Nephron progenitor cell (in vitro differentiated cells): ENCODE measurements at regions not wholly inside any gene's neighbourhood (a gene's known extent, or its start where the extent isn't known, plus 50 kb on each side); places are given as distances from the start of the nearest gene placed in this dataset.

ENCODE experiments used
- DNase-seq: peaks from one replicate; pipeline ENCODE4 v3.0.0; 2021
- H3K27ac Mint-ChIP-seq: 2 replicates; pipeline ENCODE4 v1.8.0; 2021; ENCODE audit warnings: mild to moderate bottlenecking, moderate library complexity, mixed read lengths
- H3K27me3 Mint-ChIP-seq: 2 replicates; pipeline ENCODE4 v1.8.0; 2021; ENCODE audit warnings: mild to moderate bottlenecking, low read depth, mixed read lengths; ENCODE audit not compliant: poor library complexity
- H3K36me3 Mint-ChIP-seq: 2 replicates; pipeline ENCODE4 v1.8.0; 2021; ENCODE audit warnings: low read depth, mixed read lengths
- H3K4me1 Mint-ChIP-seq: 2 replicates; pipeline ENCODE4 v1.8.0; 2021; ENCODE audit warnings: mixed read lengths
- H3K4me3 Mint-ChIP-seq: 2 replicates; pipeline ENCODE4 v1.8.0; 2021; ENCODE audit warnings: mild to moderate bottlenecking, moderate library complexity, mixed read lengths
- H3K9me3 Mint-ChIP-seq: 2 replicates; pipeline ENCODE4 v1.8.0; 2021; ENCODE audit warnings: mild to moderate bottlenecking, moderate library complexity, mixed read lengths
- TF ChIP-seq, protein P1 (sequence below): fragments of 200-600 bp; sonication (generic); IDR thresholded peaks from 2 replicates; pipeline ENCODE4 v1.5.0; 2021; ENCODE audit warnings: antibody characterized with exemption

DNA sequence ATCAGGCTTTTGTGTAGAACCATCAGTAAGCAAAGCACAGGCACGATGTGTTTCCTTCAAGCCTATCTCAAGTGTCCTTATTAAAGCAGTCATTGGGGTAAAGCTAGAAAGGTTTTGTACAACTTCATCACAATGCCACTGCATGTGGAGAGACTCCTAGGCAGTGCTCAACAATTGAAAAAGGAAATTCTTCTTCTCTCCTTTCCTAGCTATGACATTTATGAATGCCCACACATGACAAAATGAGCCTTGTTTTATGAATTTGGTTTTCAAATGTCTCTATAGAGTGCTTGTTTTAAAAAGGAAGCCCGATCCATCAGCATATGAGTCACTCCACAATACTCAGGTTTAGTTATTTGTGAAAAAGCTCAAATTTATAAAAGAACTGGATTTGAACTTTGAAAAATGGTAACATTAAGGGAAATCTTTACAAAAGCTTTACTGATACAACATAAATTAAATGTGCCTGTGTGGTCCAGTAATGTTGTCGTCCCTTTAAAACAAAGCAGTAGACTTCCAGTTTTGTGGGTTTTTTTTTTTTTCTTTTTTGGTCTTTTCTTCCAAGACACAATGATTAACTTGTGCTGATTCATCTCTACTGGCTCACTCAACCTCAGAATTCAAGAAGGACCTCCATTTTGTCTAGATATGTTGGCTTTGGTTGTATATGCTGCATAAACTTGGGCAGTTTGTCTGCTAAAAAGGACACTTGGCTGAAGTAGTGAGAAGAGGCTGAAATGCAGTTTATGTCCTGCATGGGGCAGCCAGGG, 273.8 kb downstream of the GASK1B start:
- TF ChIP-seq, protein P1, sequence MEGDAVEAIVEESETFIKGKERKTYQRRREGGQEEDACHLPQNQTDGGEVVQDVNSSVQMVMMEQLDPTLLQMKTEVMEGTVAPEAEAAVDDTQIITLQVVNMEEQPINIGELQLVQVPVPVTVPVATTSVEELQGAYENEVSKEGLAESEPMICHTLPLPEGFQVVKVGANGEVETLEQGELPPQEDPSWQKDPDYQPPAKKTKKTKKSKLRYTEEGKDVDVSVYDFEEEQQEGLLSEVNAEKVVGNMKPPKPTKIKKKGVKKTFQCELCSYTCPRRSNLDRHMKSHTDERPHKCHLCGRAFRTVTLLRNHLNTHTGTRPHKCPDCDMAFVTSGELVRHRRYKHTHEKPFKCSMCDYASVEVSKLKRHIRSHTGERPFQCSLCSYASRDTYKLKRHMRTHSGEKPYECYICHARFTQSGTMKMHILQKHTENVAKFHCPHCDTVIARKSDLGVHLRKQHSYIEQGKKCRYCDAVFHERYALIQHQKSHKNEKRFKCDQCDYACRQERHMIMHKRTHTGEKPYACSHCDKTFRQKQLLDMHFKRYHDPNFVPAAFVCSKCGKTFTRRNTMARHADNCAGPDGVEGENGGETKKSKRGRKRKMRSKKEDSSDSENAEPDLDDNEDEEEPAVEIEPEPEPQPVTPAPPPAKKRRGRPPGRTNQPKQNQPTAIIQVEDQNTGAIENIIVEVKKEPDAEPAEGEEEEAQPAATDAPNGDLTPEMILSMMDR: no peak
- Mint-ChIP-seq H3K4me1 (no peaks in the 10 kb centered on the region), H3K9me3 (no peaks in the 10 kb centered on the region), H3K27me3 (peaks cover 6% of the 10 kb centered on the region), H3K27ac (no peak overlapping the region), H3K4me3 (no peak overlapping the region), H3K36me3 (no peaks in the 10 kb centered on the region)
- DNase-seq: no peak

DNA sequence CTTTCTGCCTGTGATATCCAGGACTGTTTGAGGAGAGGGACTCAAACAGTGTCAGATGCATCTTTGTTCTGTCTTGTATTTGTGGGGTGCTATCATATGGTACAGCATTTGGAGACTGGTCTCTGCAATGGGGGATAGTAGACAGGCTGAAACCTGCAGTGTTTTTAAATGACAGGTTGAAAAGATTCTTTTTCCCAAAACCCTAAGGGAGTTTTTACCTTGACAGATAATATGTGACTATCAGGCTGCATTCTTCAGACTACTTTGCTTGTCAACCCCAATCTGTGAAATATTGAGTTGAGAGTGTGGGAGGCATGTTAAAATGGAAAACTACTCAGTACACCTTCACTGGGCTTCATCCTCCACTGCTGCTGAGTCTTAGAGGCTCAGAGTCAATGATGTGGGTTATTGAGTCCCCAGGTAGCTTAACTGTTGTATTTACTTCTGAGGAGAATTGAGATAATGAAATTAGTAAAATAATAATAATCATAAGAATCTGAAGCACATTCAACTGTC, 274.9 kb downstream of the GASK1B start:
- Mint-ChIP-seq H3K36me3 (no peaks in the 10 kb centered on the region), H3K27me3 (peaks cover 6% of the 10 kb centered on the region), H3K4me3 (no peak overlapping the region), H3K27ac (no peak overlapping the region), H3K4me1 (no peaks in the 10 kb centered on the region), H3K9me3 (no peaks in the 10 kb centered on the region)
- no peak for DNase-seq
- TF ChIP-seq, protein P1: no peak

DNA sequence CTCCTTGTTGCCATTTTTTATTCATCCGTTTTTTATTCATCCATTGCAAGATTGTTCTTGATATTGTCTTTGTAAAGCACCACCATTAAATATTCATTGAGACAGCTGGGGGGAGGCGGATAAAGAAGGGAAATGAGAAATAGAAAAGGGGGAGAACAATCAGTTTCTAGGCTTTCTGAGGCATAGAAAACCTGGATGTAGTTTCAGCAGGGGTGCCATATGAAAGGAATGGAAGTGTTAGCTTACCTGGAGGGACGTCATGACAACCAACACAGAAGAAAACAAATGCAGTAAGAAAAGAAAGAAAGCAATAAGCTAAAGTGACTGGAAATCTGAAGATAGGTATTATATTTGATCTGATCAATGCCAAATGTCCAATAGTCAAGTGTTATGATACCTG, 276.1 kb downstream of the GASK1B start:
- TF ChIP-seq, protein P1: no peak
- Mint-ChIP-seq H3K4me1 (no peaks in the 10 kb centered on the region), H3K9me3 (no peaks in the 10 kb centered on the region), H3K36me3 (no peaks in the 10 kb centered on the region), H3K27ac (no peak overlapping the region), H3K27me3 (peaks cover 6% of the 10 kb centered on the region), H3K4me3 (no peak overlapping the region)
- no peak for DNase-seq

DNA sequence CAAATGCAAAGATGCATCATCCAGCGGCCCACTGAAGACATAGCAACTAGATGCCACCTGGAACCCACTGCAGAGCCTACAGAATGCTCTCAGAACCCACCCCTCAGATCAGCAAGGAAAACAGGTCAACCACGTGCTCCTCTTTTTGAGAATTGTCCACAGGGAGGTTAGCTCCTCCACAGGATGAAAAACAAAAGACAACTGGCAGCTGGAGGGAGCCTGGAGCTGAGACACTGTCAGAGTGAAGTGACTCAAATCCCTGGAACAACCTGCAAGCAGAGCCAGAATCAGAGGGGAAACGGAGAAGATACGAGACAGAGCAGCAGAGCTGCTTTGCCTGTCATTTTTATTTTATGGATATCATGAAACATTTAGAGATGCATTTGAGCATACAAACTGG, 277.6 kb downstream of the GASK1B start:
- no peaks in the 10 kb centered on the region for H3K4me1 Mint-ChIP-seq
- H3K9me3 Mint-ChIP-seq: no peaks in the 10 kb centered on the region
- DNase-seq: no peak
- TF ChIP-seq, protein P1: no peak
- H3K4me3 Mint-ChIP-seq: no peak overlapping the region
- H3K27ac Mint-ChIP-seq: no peak overlapping the region
- peaks cover 6% of the 10 kb centered on the region for H3K27me3 Mint-ChIP-seq
- no peaks in the 10 kb centered on the region for H3K36me3 Mint-ChIP-seq

DNA sequence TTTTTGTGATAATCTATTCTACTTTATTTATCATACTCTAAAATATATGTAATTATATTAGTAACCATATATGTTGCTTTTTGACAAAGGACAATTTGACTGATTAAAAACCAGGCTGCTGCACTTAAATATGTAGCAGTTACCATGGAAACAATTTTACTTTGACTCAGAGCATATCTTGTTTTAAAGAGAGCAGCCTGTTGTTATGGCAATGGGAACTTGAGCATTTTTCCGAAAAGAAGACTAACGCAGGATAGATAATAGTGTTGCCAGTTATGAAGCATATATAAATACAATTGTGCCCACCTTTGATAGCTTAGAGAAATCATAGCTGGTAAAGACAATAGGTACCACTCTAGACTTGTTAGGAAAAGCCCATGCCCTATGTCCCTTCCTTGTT, 283.0 kb downstream of the GASK1B start:
- DNase-seq: no peak
- Mint-ChIP-seq H3K9me3 (no peaks in the 10 kb centered on the region), H3K36me3 (no peaks in the 10 kb centered on the region), H3K27me3 (no peaks in the 10 kb centered on the region), H3K4me3 (no peak overlapping the region), H3K4me1 (no peaks in the 10 kb centered on the region), H3K27ac (no peak overlapping the region)
- TF ChIP-seq, protein P1: no peak

DNA sequence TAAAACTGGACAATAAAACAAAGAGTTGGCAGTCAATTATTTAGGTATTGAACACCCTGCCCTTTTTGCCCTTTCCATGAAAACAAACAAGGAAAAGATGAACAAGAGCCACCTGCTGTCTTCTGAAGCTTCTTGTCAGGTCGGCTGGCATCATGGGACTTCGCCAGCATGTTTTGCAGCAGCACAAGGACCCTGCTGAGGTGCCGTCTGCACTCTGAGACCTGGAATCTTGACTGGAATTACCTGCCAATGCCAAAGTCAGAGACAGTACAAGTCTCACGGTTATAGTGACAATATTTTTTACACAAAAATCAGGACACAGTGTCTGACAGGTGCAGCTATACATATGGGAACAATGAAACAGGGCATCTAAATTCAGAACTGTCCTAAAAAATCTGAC, 284.5 kb downstream of the GASK1B start:
- H3K4me3 Mint-ChIP-seq: no peak overlapping the region
- H3K36me3 Mint-ChIP-seq: no peaks in the 10 kb centered on the region
- H3K27ac Mint-ChIP-seq: no peak overlapping the region
- H3K27me3 Mint-ChIP-seq: no peaks in the 10 kb centered on the region
- TF ChIP-seq, protein P1: no peak
- DNase-seq: no peak
- H3K4me1 Mint-ChIP-seq: no peaks in the 10 kb centered on the region
- H3K9me3 Mint-ChIP-seq: no peaks in the 10 kb centered on the region
